ENCODE measurements at regions not wholly inside any gene's neighbourhood (a gene's known extent, or its start where the extent isn't known, plus 50 kb on each side); places are given as distances from the start of the nearest gene placed in this dataset.
"Not testable (repeated sequence)": the region's sequence is repeated elsewhere in the genome, so short reads cannot be mapped to it uniquely, and the experiment has no call there.

- peak; percentile 17 for DNase-seq
Measured at GRCh38 chr5:2375757-2376250, 375.7 kb downstream of the IRX2 start.

GRCh38 chr5:2375291-2375690 lies 376.2 kb downstream of the IRX2 start:
- no peak for DNase-seq

GRCh38 chr5:2374703-2375102 lies 376.8 kb downstream of the IRX2 start:
- DNase-seq = no peak

- DNase-seq = peak; percentile 3
Measured at GRCh38 chr5:2373631-2374030, 377.8 kb downstream of the IRX2 start.

- DNase-seq = no peak
Measured at GRCh38 chr5:2371419-2371710, 380.1 kb downstream of the IRX2 start.

GRCh38 chr5:2370626-2371418 lies 380.7 kb downstream of the IRX2 start:
- DNase-seq = no peak

- DNase-seq = no peak
Measured at GRCh38 chr5:2369178-2369577, 382.3 kb downstream of the IRX2 start.

GRCh38 chr5:2366816-2367215 lies 384.7 kb downstream of the IRX2 start:
- no peak for DNase-seq

GRCh38 chr5:2357309-2357708 lies 394.2 kb downstream of the IRX2 start:
- DNase-seq = no peak

GRCh38 chr5:2355859-2356258 lies 395.6 kb downstream of the IRX2 start:
- DNase-seq = no peak

- DNase-seq = no peak
Measured at GRCh38 chr5:2353871-2354440, 397.5 kb downstream of the IRX2 start.

GRCh38 chr5:2353211-2353610 lies 398.3 kb downstream of the IRX2 start:
- DNase-seq = no peak

GRCh38 chr5:2352101-2352861 lies 399.2 kb downstream of the IRX2 start:
- DNase-seq = no peak

GRCh38 chr5:2349768-2350167 lies 401.7 kb downstream of the IRX2 start:
- DNase-seq = not testable (repeated sequence)

- no peak for DNase-seq
Measured at GRCh38 chr5:2338686-2339085, 412.8 kb downstream of the IRX2 start.

- DNase-seq = no peak
Measured at GRCh38 chr5:2335733-2336515, 415.6 kb downstream of the IRX2 start.

GRCh38 chr5:2335125-2335732 lies 416.2 kb downstream of the IRX2 start:
- no peak for DNase-seq

- DNase-seq = no peak
Measured at GRCh38 chr5:2334719-2335118, 416.8 kb downstream of the IRX2 start.

GRCh38 chr5:2333291-2333690 lies 418.2 kb downstream of the IRX2 start:
- no peak for DNase-seq

- DNase-seq = no peak
Measured at GRCh38 chr5:2332521-2332920, 419.0 kb downstream of the IRX2 start.

GRCh38 chr5:2330325-2331130 lies 420.9 kb downstream of the IRX2 start:
- no peak for DNase-seq

- no peak for DNase-seq
Measured at GRCh38 chr5:2329741-2330140, 421.7 kb downstream of the IRX2 start.

Data from activated CD8-positive, alpha-beta memory T cell treated with anti-CD3 and anti-CD28 coated beads for 24 hours (primary cell).